Fibroblast of lung (primary cell): ENCODE measurements at regions not wholly inside any gene's neighbourhood (a gene's known extent, or its start where the extent isn't known, plus 50 kb on each side); places are given as distances from the start of the nearest gene placed in this dataset.

ENCODE experiments used
- DNase-seq, 2 donors: peaks; one replicate each; pipeline versions ENCODE4 v3.0.0 to v3.0.0-alpha.2; 2010; ENCODE audit warnings: low read depth in 2 of 2
- H2AFZ ChIP-seq: 2 replicates; pipeline ENCODE4 v1.5.1; 2012; ENCODE audit warnings: low read length, control low read depth, inconsistent platforms
- H3K27ac ChIP-seq: 2 replicates; pipeline ENCODE4 v1.5.1; 2011; ENCODE audit warnings: low read length, control low read depth; ENCODE audit not compliant: insufficient read depth
- H3K27me3 ChIP-seq: 2 replicates; pipeline ENCODE4 v1.5.1; 2011; ENCODE audit warnings: mild to moderate bottlenecking, low read length; ENCODE audit not compliant: control insufficient read depth, insufficient read depth
- H3K36me3 ChIP-seq: 2 replicates; pipeline ENCODE4 v1.5.1; 2011; ENCODE audit warnings: low read length; ENCODE audit not compliant: control insufficient read depth, insufficient read depth
- H3K4me1 ChIP-seq: 2 replicates; pipeline ENCODE4 v1.5.1; 2011; ENCODE audit warnings: low read length; ENCODE audit not compliant: control insufficient read depth, insufficient read depth; ENCODE audit errors: extremely low read depth
- H3K4me2 ChIP-seq: 2 replicates; pipeline ENCODE4 v1.5.1; 2011; ENCODE audit warnings: low read length, control low read depth; ENCODE audit not compliant: insufficient read depth; ENCODE audit errors: extremely low read depth
- H3K4me3 ChIP-seq, 4 experiments: fragments of 200-600 bp in 1 of 4; sonication (generic) in 1 of 4; replicated peaks in 1 of 4; 2 replicates each; pipeline ENCODE4 v1.5.1; 2011 to 2016; ENCODE audit warnings: low read length in 4 of 4, low read depth in 3 of 4, mild to moderate bottlenecking in 3 of 4, control low read depth in 2 of 4, inconsistent platforms in 1 of 4, mixed read lengths in 1 of 4; ENCODE audit not compliant: insufficient read depth in 1 of 4; ENCODE audit errors: control extremely low read depth in 1 of 4
- H3K79me2 ChIP-seq: 2 replicates; pipeline ENCODE4 v1.5.1; 2012; ENCODE audit warnings: mild to moderate bottlenecking, low read length, inconsistent platforms; ENCODE audit not compliant: control insufficient read depth, insufficient read depth
- H3K9ac ChIP-seq: 2 replicates; pipeline ENCODE4 v1.5.1; 2011; ENCODE audit warnings: mild to moderate bottlenecking, low read length, control low read depth; ENCODE audit not compliant: insufficient read depth
- H3K9me3 ChIP-seq: 2 replicates; pipeline ENCODE4 v1.5.1; 2012; ENCODE audit warnings: low read depth, low read length; ENCODE audit not compliant: control insufficient read depth, insufficient read depth
- H4K20me1 ChIP-seq: 2 replicates; pipeline ENCODE4 v1.5.1; 2011; ENCODE audit warnings: low read length; ENCODE audit not compliant: control insufficient read depth, insufficient read depth; ENCODE audit errors: extremely low read depth
- CTCF ChIP-seq, 2 donors: IDR thresholded peaks in 1 of 2; conservative IDR thresholded peaks in 1 of 2; 1 replicate in 1 of 2; 2 replicates in 1 of 2; pipeline ENCODE4 v1.5.1; 2011 to 2012; ENCODE audit warnings: low read length in 2 of 2, control low read depth in 1 of 2, inconsistent platforms in 1 of 2, low read depth in 1 of 2, mild to moderate bottlenecking in 1 of 2
- EZH2 ChIP-seq: IDR thresholded peaks from 2 replicates; pipeline ENCODE4 v1.5.1; 2012; ENCODE audit warnings: low read length, control low read depth, mild to moderate bottlenecking; ENCODE audit errors: missing control alignments

DNA sequence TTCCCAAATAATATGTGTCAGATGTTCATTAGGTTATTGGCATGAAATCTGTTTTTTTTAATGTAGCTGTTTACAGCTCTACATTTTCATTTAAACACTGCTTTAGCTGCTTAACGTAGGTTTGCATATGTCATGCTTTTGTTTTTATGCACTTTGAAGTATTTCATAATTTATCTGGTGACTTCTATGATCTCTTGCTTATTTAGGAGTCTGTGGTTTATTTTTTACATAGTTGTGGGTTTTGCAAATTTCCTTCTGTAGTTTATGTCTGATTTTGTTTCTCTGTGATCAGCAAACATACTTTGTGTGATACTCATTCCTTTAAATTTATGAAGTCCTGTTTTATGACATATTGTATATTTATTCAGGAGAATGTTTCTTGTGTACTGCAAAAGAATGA is 606.5 kb upstream of the PFKP start:
- no peaks in the 10 kb centered on the region for H3K9me3 ChIP-seq
- no peaks in the 10 kb centered on the region for H3K36me3 ChIP-seq
- H3K9ac ChIP-seq, result no peak overlapping the region
- TF ChIP-seq EZH2 (no peak), CTCF (conservative IDR thresholded peaks at IDR 0.05 in 1 of 2, IDR thresholded peaks at IDR 0.05 in 1 of 2; ENCODE audit: low read depth in 1 of 2, low read length in 2 of 2) (no peak)
- no peaks in the 10 kb centered on the region for H3K79me2 ChIP-seq
- H3K27ac ChIP-seq, result no peak overlapping the region
- H4K20me1 ChIP-seq, result no peaks in the 10 kb centered on the region
- peak; percentile 45 to 55 for DNase-seq
- no peak overlapping the region for H2AFZ ChIP-seq
- H3K27me3 ChIP-seq, result no peaks in the 10 kb centered on the region
- no peak overlapping the region for H3K4me3 ChIP-seq
- no peak overlapping the region for H3K4me2 ChIP-seq
- H3K4me1 ChIP-seq, result no peaks in the 10 kb centered on the region

GRCh38 chr10:2459713-2460112 is 607.6 kb upstream of the PFKP start:
- Histone ChIP-seq H3K4me3 (no peak overlapping the region), H3K79me2 (no peaks in the 10 kb centered on the region), H3K9ac (no peak overlapping the region), H3K4me2 (no peak overlapping the region), H3K9me3 (no peaks in the 10 kb centered on the region), H2AFZ (no peak overlapping the region), H3K4me1 (no peaks in the 10 kb centered on the region), H4K20me1 (no peaks in the 10 kb centered on the region), H3K27me3 (no peaks in the 10 kb centered on the region), H3K36me3 (no peaks in the 10 kb centered on the region), H3K27ac (no peak overlapping the region)
- DNase-seq, result no peak
- TF ChIP-seq EZH2 (no peak), CTCF (conservative IDR thresholded peaks at IDR 0.05 in 1 of 2, IDR thresholded peaks at IDR 0.05 in 1 of 2; ENCODE audit: low read depth in 1 of 2, low read length in 2 of 2) (no peak)

- H3K9me3 ChIP-seq, result no peaks in the 10 kb centered on the region
These were observed 610.5 kb upstream of the PFKP start for GRCh38 chr10:2456834-2457233.

More at GRCh38 chr10:2456834-2457233, 610.5 kb upstream of the PFKP start:
- H3K27ac ChIP-seq, result no peak overlapping the region
- H3K4me1 ChIP-seq, result no peaks in the 10 kb centered on the region
- no peaks in the 10 kb centered on the region for H3K27me3 ChIP-seq
- H3K4me2 ChIP-seq, result no peak overlapping the region
- TF ChIP-seq CTCF (conservative IDR thresholded peaks at IDR 0.05 in 1 of 2, IDR thresholded peaks at IDR 0.05 in 1 of 2; ENCODE audit: low read depth in 1 of 2, low read length in 2 of 2), result no peak
- TF ChIP-seq EZH2, result no peak
- no peaks in the 10 kb centered on the region for H3K36me3 ChIP-seq
- no peak overlapping the region for H2AFZ ChIP-seq
- DNase-seq, result no peak
- no peaks in the 10 kb centered on the region for H3K79me2 ChIP-seq
- H3K9ac ChIP-seq, result no peak overlapping the region
- no peak overlapping the region for H3K4me3 ChIP-seq
- H4K20me1 ChIP-seq, result no peaks in the 10 kb centered on the region
